Endothelial cell of umbilical vein (primary cell): ENCODE measurements at regions not wholly inside any gene's neighbourhood (a gene's known extent, or its start where the extent isn't known, plus 50 kb on each side); places are given as distances from the start of the nearest gene placed in this dataset.

Experiments used
- BruUV-seq: library from RNA; stranded (reverse); fragments of 400-500 nt; replicated peaks from 2 replicates; lab custom pipeline; 2021; lab: Mats Ljungman, UMichigan
- CTCF ChIA-PET: fragments of 300-600, 350-600 bp; sonication (Branson Sonifier 250); formaldehyde crosslinking; loops from one replicate; lab custom pipeline; 2021; ENCODE audit warnings: antibody characterized with exemption, inconsistent platforms; lab: Charles Lee
- POLR2A ChIA-PET: fragments of 300-600, 350-600 bp; sonication (Branson Sonifier 250); formaldehyde crosslinking; loops from one replicate; lab custom pipeline; 2021; ENCODE audit warnings: antibody characterized with exemption, inconsistent platforms; lab: Charles Lee
- DNase-seq: peaks from one replicate; pipeline ENCODE4 v3.0.0-alpha.2; 2011; ENCODE audit warnings: low read depth, low spot score
- FAIRE-seq: peaks from 2 replicates; lab custom pipeline; 2011; peaks lifted over from hg19 to GRCh38; lab: Jason Lieb, UNC
- H2AFZ ChIP-seq: 2 replicates; pipeline ENCODE4 v1.6.0; 2012; ENCODE audit warnings: low read depth, low read length, control low read depth, inconsistent platforms
- H3K27ac ChIP-seq: 2 replicates; pipeline ENCODE4 v1.5.1; 2011; ENCODE audit warnings: low read depth, mild to moderate bottlenecking, control low read depth, low read length, moderate library complexity; ENCODE audit not compliant: insufficient read depth
- H3K27me3 ChIP-seq, 2 experiments: 2 replicates each; pipeline versions ENCODE4 v1.6.0 to v1.6.1; 2011; ENCODE audit warnings: low read length in 2 of 2, mixed read lengths in 1 of 2; ENCODE audit not compliant: control insufficient read depth in 2 of 2, insufficient read depth in 2 of 2
- H3K36me3 ChIP-seq, 2 experiments: 2 replicates in 1 of 2; 3 replicates in 1 of 2; pipeline ENCODE4 v1.5.1; 2011; ENCODE audit warnings: low read length in 2 of 2, mild to moderate bottlenecking in 1 of 2, moderate library complexity in 1 of 2; ENCODE audit not compliant: control insufficient read depth in 2 of 2, insufficient read depth in 2 of 2; ENCODE audit errors: extremely low read depth in 1 of 2
- H3K4me1 ChIP-seq: 3 replicates; pipeline ENCODE4 v1.5.1; 2011; ENCODE audit warnings: mild to moderate bottlenecking, low read length; ENCODE audit not compliant: control insufficient read depth, insufficient read depth; ENCODE audit errors: extremely low read depth
- H3K4me2 ChIP-seq: 2 replicates; pipeline ENCODE4 v1.6.1; 2011; ENCODE audit warnings: low read length, control low read depth, mixed read lengths; ENCODE audit not compliant: insufficient read depth
- H3K4me3 ChIP-seq, 3 experiments: fragments of 200-600 bp in 1 of 3; sonication (generic), shearing (Covaris generic) in 1 of 3; replicated peaks in 1 of 3; 2 replicates each; pipeline ENCODE4 v1.5.1; 2011 to 2016; ENCODE audit warnings: control low read depth in 3 of 3, low read length in 3 of 3, mild to moderate bottlenecking in 2 of 3, inconsistent platforms in 1 of 3, low read depth in 1 of 3, moderate library complexity in 1 of 3; ENCODE audit not compliant: insufficient read depth in 1 of 3
- H3K79me2 ChIP-seq: 2 replicates; pipeline ENCODE4 v1.6.0; 2012; ENCODE audit warnings: low read length, inconsistent platforms; ENCODE audit not compliant: control insufficient read depth, insufficient read depth
- H3K9ac ChIP-seq: replicated peaks from 2 replicates; pipeline ENCODE3; 2011; ENCODE audit warnings: low read length, control low read depth; ENCODE audit not compliant: insufficient read depth; ENCODE audit errors: extremely low read depth
- H3K9me1 ChIP-seq: replicated peaks from 3 replicates; pipeline ENCODE4 v1.6.0; 2011; ENCODE audit warnings: mild to moderate bottlenecking, low read length; ENCODE audit not compliant: control insufficient read depth, insufficient read depth; ENCODE audit errors: extremely low read depth
- H3K9me3 ChIP-seq: replicated peaks from 2 replicates; pipeline ENCODE4 v1.5.1; 2012; ENCODE audit warnings: low read length, inconsistent platforms; ENCODE audit not compliant: control insufficient read depth, insufficient read depth
- H4K20me1 ChIP-seq: replicated peaks from 2 replicates; pipeline ENCODE3; 2011; ENCODE audit warnings: mild to moderate bottlenecking, low read length; ENCODE audit not compliant: control insufficient read depth, insufficient read depth; ENCODE audit errors: extremely low read depth
- EZH2 ChIP-seq: IDR thresholded peaks from 2 replicates; pipeline ENCODE4 v1.6.1; 2012; ENCODE audit warnings: borderline replicate concordance, low read depth, mild to moderate bottlenecking, moderate library complexity, low read length, inconsistent platforms; ENCODE audit not compliant: severe bottlenecking
- FOS ChIP-seq: IDR thresholded peaks from 2 replicates; pipeline ENCODE4 v1.6.1; 2011; ENCODE audit warnings: mild to moderate bottlenecking, low read length, moderate library complexity, borderline replicate concordance; ENCODE audit not compliant: insufficient read depth
- GATA2 ChIP-seq: IDR thresholded peaks from 2 replicates; pipeline ENCODE4 v1.7.0; 2011; ENCODE audit warnings: low read depth, mild to moderate bottlenecking, moderate library complexity, mixed read lengths, low read length; ENCODE audit not compliant: insufficient read length, insufficient read depth
- JUN ChIP-seq: IDR thresholded peaks from 2 replicates; pipeline ENCODE4 v1.6.1; 2011; ENCODE audit warnings: borderline replicate concordance, low read depth; ENCODE audit not compliant: insufficient read length, insufficient read depth
- MYC ChIP-seq: IDR thresholded peaks from one replicate; pipeline ENCODE4 v1.6.1; 2011; ENCODE audit warnings: mild to moderate bottlenecking, low read depth, low read length
- POLR2A ChIP-seq: IDR thresholded peaks from 2 replicates; pipeline ENCODE4 v1.6.1; 2012; ENCODE audit warnings: low read depth, mild to moderate bottlenecking, control low read depth, low read length
- POLR2AphosphoS5 ChIP-seq: IDR thresholded peaks from 2 replicates; pipeline ENCODE4 v1.6.1; 2012; ENCODE audit warnings: low read depth, mild to moderate bottlenecking, control low read depth, low read length, moderate library complexity; ENCODE audit not compliant: insufficient read depth
- dilution Hi-C: fragments of 300-500 bp; cut with MboI; formaldehyde crosslinking; loops from one replicate; pipeline ENCODE4 v1.15.0; 2019; ENCODE audit warnings: low sequenced_read_pairs; ENCODE audit not compliant: extremely low pct_ligation_motif_present
- intact Hi-C: fragments of 100-400 bp; cut with micrococcal nuclease; formaldehyde crosslinking; loops from one replicate; pipeline ENCODE4 v1.10.0; 2022
- TF ChIP-seq, protein P1 (sequence below), 2 donors: IDR thresholded peaks; 1 replicate in 1 of 2; 2 replicates in 1 of 2; pipeline ENCODE4 v1.5.1; 2011; ENCODE audit warnings: low read length in 2 of 2, mild to moderate bottlenecking in 2 of 2, moderate library complexity in 2 of 2, control low read depth in 1 of 2, inconsistent platforms in 1 of 2, low read depth in 1 of 2; ENCODE audit not compliant: insufficient read depth in 1 of 2; ENCODE audit errors: extremely low read depth in 1 of 2
- TF ChIP-seq, protein P2 (sequence below): IDR thresholded peaks from 2 replicates; pipeline ENCODE4 v1.6.1; 2011; ENCODE audit not compliant: insufficient read depth, insufficient read length

DNA sequence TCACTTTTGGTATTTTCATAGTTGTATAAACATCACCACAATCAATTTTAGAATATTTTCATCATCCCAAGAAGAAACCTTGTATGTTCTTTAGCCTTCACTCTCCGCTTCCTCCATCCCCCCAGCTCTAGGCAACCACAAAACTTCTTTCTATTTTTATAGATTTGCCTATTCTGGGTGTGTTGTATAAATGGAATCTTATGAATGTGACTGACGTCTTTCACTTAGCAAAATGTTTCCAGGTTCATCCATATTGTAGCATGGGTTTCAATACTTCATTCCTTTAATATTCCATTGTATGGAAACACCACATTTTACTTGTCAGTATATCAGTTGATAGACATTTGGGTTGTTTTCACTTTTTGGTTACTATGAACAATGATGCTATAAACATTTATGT lies 335.8 kb upstream of the GOLIM4 start:
- H4K20me1 ChIP-seq: no peaks in the 10 kb centered on the region
- BruUV-seq: no TSS peak
- H3K4me1 ChIP-seq: no peaks in the 10 kb centered on the region
- no peak overlapping the region for H2AFZ ChIP-seq
- no peak overlapping the region for H3K9ac ChIP-seq
- no peak for DNase-seq
- no peaks in the 10 kb centered on the region for H3K9me3 ChIP-seq
- ChIA-PET POLR2A (no interaction called here), CTCF (no interaction called here)
- dilution Hi-C loops (no loop called here), intact Hi-C loops (no loop called here)
- no peak overlapping the region for H3K4me2 ChIP-seq
- H3K27ac ChIP-seq: no peak overlapping the region
- H3K9me1 ChIP-seq: no peaks in the 10 kb centered on the region
- TF ChIP-seq POLR2A (no peak), EZH2 (no peak), MYC (no peak), JUN (no peak), POLR2AphosphoS5 (no peak), GATA2 (no peak)
- H3K27me3 ChIP-seq: no peaks in the 10 kb centered on the region
- H3K36me3 ChIP-seq: no peaks in the 10 kb centered on the region
- no peak overlapping the region for H3K4me3 ChIP-seq
- FAIRE-seq: no peak
- H3K79me2 ChIP-seq: no peaks in the 10 kb centered on the region

DNA sequence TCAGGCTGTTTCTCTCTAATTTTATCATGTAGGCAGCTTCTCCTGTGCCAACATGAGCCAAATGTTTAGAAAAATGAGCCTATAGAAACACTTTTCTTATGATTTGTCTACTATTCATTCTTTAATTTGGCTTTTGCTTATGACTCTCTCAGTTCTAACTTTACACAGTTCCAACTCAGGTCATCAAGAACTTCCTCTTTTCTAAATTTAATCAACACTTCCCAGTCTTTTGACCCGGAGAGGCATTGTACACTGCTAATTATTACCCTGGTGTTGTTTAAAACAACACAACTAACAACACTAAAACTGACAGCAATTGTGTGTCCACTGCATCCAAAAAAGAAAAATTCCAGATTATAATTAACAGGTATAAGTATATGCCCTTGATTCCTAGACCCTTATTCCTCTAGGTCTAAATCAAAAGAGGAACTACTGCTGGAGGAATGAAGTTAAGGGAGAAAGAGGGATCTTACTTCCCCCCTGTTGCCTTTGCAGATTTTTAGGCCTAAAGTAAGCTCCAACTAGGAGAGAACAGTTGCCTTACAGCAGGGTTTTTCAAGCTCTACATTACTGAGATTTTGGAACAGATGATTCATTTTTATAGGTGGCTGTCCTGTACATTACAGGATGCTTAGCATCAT lies 332.2 kb upstream of the GOLIM4 start:
- Histone ChIP-seq H2AFZ (no peak overlapping the region), H3K9me1 (no peaks in the 10 kb centered on the region), H3K4me2 (no peak overlapping the region), H3K4me3 (no peak overlapping the region), H3K4me1 (no peaks in the 10 kb centered on the region), H3K9me3 (no peaks in the 10 kb centered on the region), H3K79me2 (no peaks in the 10 kb centered on the region), H3K36me3 (no peaks in the 10 kb centered on the region), H3K27ac (no peak overlapping the region), H4K20me1 (no peaks in the 10 kb centered on the region), H3K9ac (no peak overlapping the region), H3K27me3 (no peaks in the 10 kb centered on the region)
- no peak for FAIRE-seq
- no peak for TF ChIP-seq MYC
- no peak for TF ChIP-seq JUN
- no peak for TF ChIP-seq POLR2AphosphoS5
- TF ChIP-seq FOS: no peak
- TF ChIP-seq GATA2: no peak
- TF ChIP-seq, protein P1, sequence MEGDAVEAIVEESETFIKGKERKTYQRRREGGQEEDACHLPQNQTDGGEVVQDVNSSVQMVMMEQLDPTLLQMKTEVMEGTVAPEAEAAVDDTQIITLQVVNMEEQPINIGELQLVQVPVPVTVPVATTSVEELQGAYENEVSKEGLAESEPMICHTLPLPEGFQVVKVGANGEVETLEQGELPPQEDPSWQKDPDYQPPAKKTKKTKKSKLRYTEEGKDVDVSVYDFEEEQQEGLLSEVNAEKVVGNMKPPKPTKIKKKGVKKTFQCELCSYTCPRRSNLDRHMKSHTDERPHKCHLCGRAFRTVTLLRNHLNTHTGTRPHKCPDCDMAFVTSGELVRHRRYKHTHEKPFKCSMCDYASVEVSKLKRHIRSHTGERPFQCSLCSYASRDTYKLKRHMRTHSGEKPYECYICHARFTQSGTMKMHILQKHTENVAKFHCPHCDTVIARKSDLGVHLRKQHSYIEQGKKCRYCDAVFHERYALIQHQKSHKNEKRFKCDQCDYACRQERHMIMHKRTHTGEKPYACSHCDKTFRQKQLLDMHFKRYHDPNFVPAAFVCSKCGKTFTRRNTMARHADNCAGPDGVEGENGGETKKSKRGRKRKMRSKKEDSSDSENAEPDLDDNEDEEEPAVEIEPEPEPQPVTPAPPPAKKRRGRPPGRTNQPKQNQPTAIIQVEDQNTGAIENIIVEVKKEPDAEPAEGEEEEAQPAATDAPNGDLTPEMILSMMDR (IDR thresholded peaks at IDR 0.05; ENCODE audit: extremely low read depth in 1 of 2, insufficient read depth in 1 of 2, low read depth in 1 of 2, low read length in 2 of 2): no peak
- TF ChIP-seq, protein P2, sequence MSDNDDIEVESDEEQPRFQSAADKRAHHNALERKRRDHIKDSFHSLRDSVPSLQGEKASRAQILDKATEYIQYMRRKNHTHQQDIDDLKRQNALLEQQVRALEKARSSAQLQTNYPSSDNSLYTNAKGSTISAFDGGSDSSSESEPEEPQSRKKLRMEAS: no peak
- no peak for TF ChIP-seq EZH2
- no peak for TF ChIP-seq POLR2A
- no peak for DNase-seq
- ChIA-PET CTCF (no interaction called here), POLR2A (no interaction called here)
- intact Hi-C loops (no loop called here), dilution Hi-C loops (no loop called here)
- no TSS peak for BruUV-seq
